IMR-90 (cell line): ENCODE measurements at regions not wholly inside any gene's neighbourhood (a gene's known extent, or its start where the extent isn't known, plus 50 kb on each side); places are given as distances from the start of the nearest gene placed in this dataset.

Source experiments
- ATAC-seq: fragments of 200-7000 bp; cut with Tn5 transposase; 2 replicates; pipeline ENCODE4 v1.9.1; 2020; ENCODE audit warnings: low read depth, mild to moderate bottlenecking, moderate library complexity
- BruUV-seq: library from RNA; stranded (reverse); fragments of 400-500 nt; replicated peaks from 2 replicates; lab custom pipeline; 2021; lab: Mats Ljungman, UMichigan
- CTCF ChIA-PET: fragments of 300-600 bp; formaldehyde crosslinking; extraction: SDS; loops from one replicate; lab custom pipeline; 2021; ENCODE audit warnings: antibody characterized with exemption; lab: Yijun Ruan, JAX
- POLR2A ChIA-PET: fragments of 300-600 bp; sonication (Branson Sonifier 250); formaldehyde crosslinking; loops from one replicate; lab custom pipeline; 2022; ENCODE audit warnings: antibody characterized with exemption; ENCODE audit not compliant: unreplicated experiment; lab: Charles Lee
- DNase-seq: peaks from one replicate; pipeline ENCODE4 v3.0.0; 2013
- H2AFZ ChIP-seq: replicated peaks from 2 replicates; pipeline ENCODE3; 2013; ENCODE audit warnings: low read length, mild to moderate bottlenecking; ENCODE audit not compliant: poor library complexity
- H2AK5ac ChIP-seq: 2 replicates; pipeline ENCODE4 v1.6.1; 2013; ENCODE audit warnings: low read depth, low read length, inconsistent platforms
- H2AK9ac ChIP-seq: replicated peaks from 2 replicates; pipeline ENCODE3; 2013; ENCODE audit warnings: mild to moderate bottlenecking, low read depth, low read length, moderate library complexity; ENCODE audit not compliant: poor library complexity
- H2BK120ac ChIP-seq: 2 replicates; pipeline ENCODE4 v1.6.1; 2013; ENCODE audit warnings: low read depth, low read length, inconsistent platforms
- H2BK15ac ChIP-seq: 3 replicates; pipeline ENCODE4 v1.6.1; 2013; ENCODE audit warnings: low read depth, low read length, inconsistent platforms
- H2BK20ac ChIP-seq: 2 replicates; pipeline ENCODE4 v1.6.1; 2013; ENCODE audit warnings: low read depth, mild to moderate bottlenecking, inconsistent platforms, low read length, moderate library complexity
- H2BK5ac ChIP-seq: 2 replicates; pipeline ENCODE4 v1.6.1; 2013; ENCODE audit warnings: mild to moderate bottlenecking, low read depth, low read length, inconsistent platforms; ENCODE audit not compliant: poor library complexity, severe bottlenecking
- H3K14ac ChIP-seq: replicated peaks from 2 replicates; pipeline ENCODE4 v1.6.1; 2013; ENCODE audit warnings: low read depth, low read length, inconsistent platforms
- H3K18ac ChIP-seq: 2 replicates; pipeline ENCODE4 v1.6.1; 2013; ENCODE audit warnings: low read depth, low read length, control low read depth
- H3K23ac ChIP-seq: 2 replicates; pipeline ENCODE4 v1.6.1; 2013; ENCODE audit warnings: low read depth, low read length, inconsistent platforms
- H3K27ac ChIP-seq: 2 replicates; pipeline ENCODE4 v1.5.1; 2013; ENCODE audit warnings: mild to moderate bottlenecking, control low read depth, low read length; ENCODE audit not compliant: insufficient read depth
- H3K27me3 ChIP-seq: 2 replicates; pipeline ENCODE4 v1.6.1; 2013; ENCODE audit warnings: low read length; ENCODE audit not compliant: control insufficient read depth, insufficient read depth
- H3K36me3 ChIP-seq: 2 replicates; pipeline ENCODE4 v1.6.1; 2013; ENCODE audit warnings: low read length, mixed read lengths; ENCODE audit not compliant: control insufficient read depth, insufficient read depth
- H3K4ac ChIP-seq: 2 replicates; pipeline ENCODE4 v1.6.1; 2013; ENCODE audit warnings: low read depth, low read length, inconsistent platforms
- H3K4me1 ChIP-seq: 2 replicates; pipeline ENCODE4 v1.6.1; 2013; ENCODE audit warnings: low read length, mixed read lengths; ENCODE audit not compliant: control insufficient read depth, insufficient read depth
- H3K4me2 ChIP-seq: 2 replicates; pipeline ENCODE4 v1.6.1; 2013; ENCODE audit warnings: low read depth, mild to moderate bottlenecking, control low read depth, low read length, moderate library complexity
- H3K4me3 ChIP-seq: 2 replicates; pipeline ENCODE4 v1.5.1; 2013; ENCODE audit warnings: low read depth, mild to moderate bottlenecking, control low read depth, low read length, moderate library complexity; ENCODE audit not compliant: insufficient read depth
- H3K56ac ChIP-seq: 2 replicates; pipeline ENCODE4 v1.6.1; 2013; ENCODE audit warnings: low read length, inconsistent platforms; ENCODE audit not compliant: insufficient read depth; ENCODE audit errors: extremely low read depth
- H3K79me1 ChIP-seq, 2 experiments: 2 replicates each; pipeline ENCODE4 v1.6.1; 2013; ENCODE audit warnings: low read length in 2 of 2, inconsistent platforms in 1 of 2, low read depth in 1 of 2
- H3K9ac ChIP-seq: 2 replicates; pipeline ENCODE4 v1.6.1; 2013; ENCODE audit warnings: low read depth, low read length, control low read depth
- H3K9me1 ChIP-seq: 2 replicates; pipeline ENCODE4 v1.6.1; 2013; ENCODE audit warnings: low read length, inconsistent platforms; ENCODE audit not compliant: insufficient read depth
- H3K9me3 ChIP-seq: 2 replicates; pipeline ENCODE4 v1.6.1; 2013; ENCODE audit warnings: low read length; ENCODE audit not compliant: control insufficient read depth, insufficient read depth
- H4K20me1 ChIP-seq: 2 replicates; pipeline ENCODE4 v1.6.1; 2013; ENCODE audit warnings: low read length, inconsistent platforms; ENCODE audit not compliant: insufficient read depth
- H4K5ac ChIP-seq: 2 replicates; pipeline ENCODE4 v1.6.1; 2013; ENCODE audit warnings: mild to moderate bottlenecking, low read depth, low read length, control low read depth
- H4K8ac ChIP-seq, 2 experiments: 2 replicates each; pipeline ENCODE4 v1.6.1; 2013; ENCODE audit warnings: low read depth in 2 of 2, low read length in 2 of 2, control low read depth in 1 of 2, inconsistent platforms in 1 of 2
- H4K91ac ChIP-seq: 2 replicates; pipeline ENCODE4 v1.6.1; 2013; ENCODE audit warnings: low read depth, low read length, inconsistent platforms; ENCODE audit not compliant: insufficient read depth
- CHD1 ChIP-seq: IDR thresholded peaks from 2 replicates; pipeline ENCODE4 v1.6.1; 2012; ENCODE audit warnings: low read depth, low read length, improper control_type of control experiment
- CTCF ChIP-seq: conservative IDR thresholded peaks from 2 replicates; pipeline ENCODE4 v1.5.1; 2012; ENCODE audit warnings: mild to moderate bottlenecking, low read depth, low read length, improper control_type of control experiment
- MAFK ChIP-seq: IDR thresholded peaks from 2 replicates; pipeline ENCODE4 v1.6.1; 2012; ENCODE audit warnings: low read depth, low read length, improper control_type of control experiment
- MAZ ChIP-seq: IDR thresholded peaks from 2 replicates; pipeline ENCODE4 v1.6.1; 2012; ENCODE audit warnings: low read depth, mild to moderate bottlenecking, low read length, improper control_type of control experiment, moderate library complexity, borderline replicate concordance
- POLR2A ChIP-seq: IDR thresholded peaks from 2 replicates; pipeline ENCODE4 v1.6.1; 2012; ENCODE audit warnings: mild to moderate bottlenecking, low read depth, low read length
- RAD21 ChIP-seq: IDR thresholded peaks from 2 replicates; pipeline ENCODE4 v1.6.1; 2012; ENCODE audit warnings: low read length, improper control_type of control experiment
- RCOR1 ChIP-seq: IDR thresholded peaks from 2 replicates; pipeline ENCODE4 v1.6.1; 2012; ENCODE audit warnings: mild to moderate bottlenecking, low read length, improper control_type of control experiment; ENCODE audit not compliant: insufficient replicate concordance
- SMC3 ChIP-seq: fragments of 150-350 bp; IDR thresholded peaks from 2 replicates; pipeline ENCODE4 v1.6.1; 2016; ENCODE audit warnings: low read depth, mild to moderate bottlenecking, antibody characterized with exemption, low read length, moderate library complexity
- USF2 ChIP-seq: fragments of 150-350 bp; IDR thresholded peaks from 2 replicates; pipeline ENCODE4 v1.6.1; 2017; ENCODE audit warnings: mild to moderate bottlenecking, antibody characterized with exemption, low read length, low read depth
- WGBS, 2 experiments: methylation state at CpG; one replicate each; pipeline versions ENCODE4 v1.1.5 to v1.1.7; 2013; ENCODE audit warnings: missing lambda C conversion rate in 2 of 2; ENCODE audit not compliant: insufficient read length in 1 of 2; ENCODE audit errors: extremely low coverage in 2 of 2; 5-methylcytosine and 5-hydroxymethylcytosine counted together
- dilution Hi-C: fragments of 300-500 bp; cut with HindIII; formaldehyde crosslinking; loops from one replicate; pipeline ENCODE4 v1.14.3; 2018; ENCODE audit warnings: low sequenced_read_pairs; ENCODE audit not compliant: unreplicated experiment
- in situ Hi-C: fragments of 300-500 bp; cut with MboI; formaldehyde crosslinking; loops from 3 replicates; pipeline ENCODE4 v1.14.3; 2019; ENCODE audit warnings: low sequenced_read_pairs, inconsistent platforms, mixed read lengths
- intact Hi-C: fragments of 100-400 bp; cut with micrococcal nuclease; formaldehyde crosslinking; loops from 2 replicates; pipeline ENCODE4 v1.10.0; 2022

GRCh38 chr7:65307651-65308299 lies 65.9 kb upstream of the ZNF92 start:
- H2BK5ac ChIP-seq: no peak overlapping the region
- CTCF ChIA-PET: interaction anchor here (0.7 to 2.2 kb wide), 4 partner anchors 9 to 371 kb away, joined by 3 to 15 read pairs (median 3); no protein-coding TSS in a partner anchor
- POLR2A ChIA-PET: no interaction called here

More at GRCh38 chr7:65307651-65308299, 65.9 kb upstream of the ZNF92 start:
- BruUV-seq: no TSS peak
- DNase-seq (peak; percentile 66), ATAC-seq (peak; percentile 98)
- Histone ChIP-seq H3K9me3 (no peaks in the 10 kb centered on the region), H4K91ac (no peak overlapping the region), H3K4me3 (no peak overlapping the region), H4K5ac (no peak overlapping the region), H3K27me3 (no peaks in the 10 kb centered on the region), H2AFZ (no peak overlapping the region), H3K18ac (no peak overlapping the region), H3K4me2 (no peak overlapping the region), H3K56ac (no peak overlapping the region), H3K9me1 (no peaks in the 10 kb centered on the region), H2BK120ac (no peak overlapping the region), H2AK9ac (no peak overlapping the region), H3K4me1 (no peaks in the 10 kb centered on the region), H3K36me3 (no peaks in the 10 kb centered on the region), H2BK20ac (no peak overlapping the region), H3K79me1 (no peaks in the 10 kb centered on the region), H2AK5ac (no peak overlapping the region), H3K23ac (no peak overlapping the region), H3K27ac (no peak overlapping the region), H3K4ac (no peak overlapping the region), H2BK15ac (no peak overlapping the region), H4K8ac (no peak overlapping the region), H3K9ac (no peak overlapping the region), H4K20me1 (no peaks in the 10 kb centered on the region), H3K14ac (no peak overlapping the region)
- in situ Hi-C loops: loop anchor here (5.0 kb wide), 1 partner anchor 355 kb away; no protein-coding TSS in a partner anchor
- intact Hi-C loops: loop anchor here (1.0 kb wide), 1 partner anchor 356 kb away; no protein-coding TSS in a partner anchor
- TF ChIP-seq MAZ: no peak
- TF ChIP-seq CHD1: no peak
- no peak for TF ChIP-seq USF2
- peak; percentile 86 for TF ChIP-seq RAD21
- TF ChIP-seq CTCF: peak; percentile 81
- no peak for TF ChIP-seq MAFK
- no peak for TF ChIP-seq RCOR1
- no peak for TF ChIP-seq POLR2A
- peak; percentile 78 for TF ChIP-seq SMC3
- WGBS, 2 experiments: no CpG with 5 or more reads among the region's 8 CpGs
- dilution Hi-C loops: no loop called here
